ENCODE measurements at regions not wholly inside any gene's neighbourhood (a gene's known extent, or its start where the extent isn't known, plus 50 kb on each side); places are given as distances from the start of the nearest gene placed in this dataset.

DNA sequence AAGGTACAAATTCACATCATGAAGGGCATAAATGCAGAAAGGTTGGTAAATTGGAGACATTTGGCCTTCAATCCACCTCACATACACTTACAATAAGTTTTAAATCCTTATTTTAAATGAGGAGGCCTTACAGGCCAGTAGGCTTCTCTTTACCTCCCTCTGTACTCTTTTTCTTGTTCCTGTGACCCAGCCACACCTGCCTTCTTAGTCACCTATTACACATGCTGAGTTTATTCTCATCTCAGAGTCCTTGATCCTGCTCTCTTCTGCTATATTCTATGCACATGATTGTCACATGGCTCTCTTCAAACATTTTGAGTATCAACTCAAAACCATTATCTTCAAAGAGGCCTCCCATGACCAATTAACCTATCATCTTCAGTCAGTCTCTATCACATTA, 491.5 kb downstream of the SATB2 start:
- intact Hi-C loops (cut with micrococcal nuclease; ENCODE audit: unreplicated experiment) = no loop called here
- TF ChIP-seq, protein P1, sequence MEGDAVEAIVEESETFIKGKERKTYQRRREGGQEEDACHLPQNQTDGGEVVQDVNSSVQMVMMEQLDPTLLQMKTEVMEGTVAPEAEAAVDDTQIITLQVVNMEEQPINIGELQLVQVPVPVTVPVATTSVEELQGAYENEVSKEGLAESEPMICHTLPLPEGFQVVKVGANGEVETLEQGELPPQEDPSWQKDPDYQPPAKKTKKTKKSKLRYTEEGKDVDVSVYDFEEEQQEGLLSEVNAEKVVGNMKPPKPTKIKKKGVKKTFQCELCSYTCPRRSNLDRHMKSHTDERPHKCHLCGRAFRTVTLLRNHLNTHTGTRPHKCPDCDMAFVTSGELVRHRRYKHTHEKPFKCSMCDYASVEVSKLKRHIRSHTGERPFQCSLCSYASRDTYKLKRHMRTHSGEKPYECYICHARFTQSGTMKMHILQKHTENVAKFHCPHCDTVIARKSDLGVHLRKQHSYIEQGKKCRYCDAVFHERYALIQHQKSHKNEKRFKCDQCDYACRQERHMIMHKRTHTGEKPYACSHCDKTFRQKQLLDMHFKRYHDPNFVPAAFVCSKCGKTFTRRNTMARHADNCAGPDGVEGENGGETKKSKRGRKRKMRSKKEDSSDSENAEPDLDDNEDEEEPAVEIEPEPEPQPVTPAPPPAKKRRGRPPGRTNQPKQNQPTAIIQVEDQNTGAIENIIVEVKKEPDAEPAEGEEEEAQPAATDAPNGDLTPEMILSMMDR (conservative IDR thresholded peaks at IDR 0.05; ENCODE audit: low read depth, low read length) = no peak
- no peak for TF ChIP-seq EZH2 (IDR thresholded peaks at IDR 0.05; ENCODE audit: borderline replicate concordance, low read depth, low read length, poor library complexity, severe bottlenecking)
- CTCF ChIA-PET = no interaction called here

DNA sequence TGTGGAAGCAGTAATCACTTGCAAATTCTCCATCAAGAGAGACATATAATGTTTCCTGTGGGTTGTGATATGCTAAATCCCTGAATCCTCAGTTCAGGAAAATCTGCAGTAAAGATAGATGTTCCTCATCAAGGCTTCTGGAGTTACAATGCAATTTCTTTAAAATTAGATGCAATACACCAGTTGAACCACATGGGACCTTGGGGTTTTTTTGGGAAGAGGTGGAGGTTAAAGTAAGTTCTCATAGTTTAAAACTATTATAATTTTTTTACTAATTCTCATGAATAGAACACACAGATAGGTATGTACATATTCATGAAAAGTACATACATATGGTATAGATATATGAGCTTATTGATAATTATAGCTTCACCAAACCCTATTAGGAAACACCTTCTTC, 496.2 kb downstream of the SATB2 start:
- H3K4me1 ChIP-seq (ENCODE audit: insufficient read depth, low read length, poor library complexity, severe bottlenecking) = no peaks in the 10 kb centered on the region
- TF ChIP-seq EZH2 (IDR thresholded peaks at IDR 0.05; ENCODE audit: borderline replicate concordance, low read depth, low read length, poor library complexity, severe bottlenecking) = no peak
- TF ChIP-seq, protein P1 (conservative IDR thresholded peaks at IDR 0.05; ENCODE audit: low read depth, low read length) = no peak; the same call in 1 of the 2 replicates
- no peak overlapping the region for H3K4me3 ChIP-seq (ENCODE audit: low read depth, low read length, poor library complexity, severe bottlenecking)
- CTCF ChIA-PET = no interaction called here
- POLR2A ChIA-PET (ENCODE audit: low non-redundant PET) = no interaction called here
- no peaks in the 10 kb centered on the region for H3K9me3 ChIP-seq (ENCODE audit: low read depth, low read length, poor library complexity, severe bottlenecking)
- peaks cover 4% of the 10 kb centered on the region for H3K27me3 ChIP-seq (replicated peaks; ENCODE audit: insufficient read depth, low read depth, low read length, poor library complexity)
- DNase-seq (ENCODE audit: low spot score) = no peak
- BruUV-seq (replicated peaks) = no TSS peak
- intact Hi-C loops (cut with micrococcal nuclease; ENCODE audit: unreplicated experiment) = no loop called here
- H3K36me3 ChIP-seq (ENCODE audit: insufficient read depth, low read length, poor library complexity, severe bottlenecking) = no peaks in the 10 kb centered on the region
- no peak overlapping the region for H3K27ac ChIP-seq (ENCODE audit: low read depth, low read length, poor library complexity, severe bottlenecking)

More for the DNA sequence above, 491.5 kb downstream of the SATB2 start:
- POLR2A ChIA-PET (ENCODE audit: low non-redundant PET) = no interaction called here
- Histone ChIP-seq H3K36me3 (ENCODE audit: insufficient read depth, low read length, poor library complexity, severe bottlenecking) (no peaks in the 10 kb centered on the region), H3K27me3 (replicated peaks; ENCODE audit: insufficient read depth, low read depth, low read length, poor library complexity) (peaks cover 2% of the 10 kb centered on the region), H3K4me1 (ENCODE audit: insufficient read depth, low read length, poor library complexity, severe bottlenecking) (no peaks in the 10 kb centered on the region), H3K9me3 (ENCODE audit: low read depth, low read length, poor library complexity, severe bottlenecking) (no peaks in the 10 kb centered on the region), H3K27ac (ENCODE audit: low read depth, low read length, poor library complexity, severe bottlenecking) (no peak overlapping the region), H3K4me3 (ENCODE audit: low read depth, low read length, poor library complexity, severe bottlenecking) (no peak overlapping the region)
- no TSS peak for BruUV-seq (replicated peaks)
- no peak for DNase-seq (ENCODE audit: low spot score)

DNA sequence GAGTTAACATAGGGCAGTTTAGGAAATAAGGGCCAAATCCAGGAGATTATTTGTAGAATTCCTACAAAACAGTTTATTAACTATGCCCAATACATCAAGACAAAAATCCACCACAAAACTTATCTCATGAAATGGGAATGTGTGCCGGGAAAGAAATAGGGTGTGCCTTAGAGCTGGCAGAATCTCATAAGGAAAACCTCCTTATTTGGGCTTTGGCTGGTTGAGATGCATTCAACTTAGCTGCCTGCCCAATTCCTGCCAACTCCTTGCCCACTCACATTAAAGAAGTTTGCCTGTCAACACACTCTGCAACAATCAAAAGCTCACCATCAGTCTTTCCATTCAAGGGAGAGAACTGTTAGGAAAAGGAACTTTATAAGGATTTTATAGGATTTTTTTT, 500.6 kb downstream of the SATB2 start:
- H3K9me3 ChIP-seq (ENCODE audit: low read depth, low read length, poor library complexity, severe bottlenecking) = no peaks in the 10 kb centered on the region
- no TSS peak for BruUV-seq (replicated peaks)
- no peak overlapping the region for H3K27ac ChIP-seq (ENCODE audit: low read depth, low read length, poor library complexity, severe bottlenecking)
- TF ChIP-seq, protein P1 (conservative IDR thresholded peaks at IDR 0.05; ENCODE audit: low read depth, low read length) = no peak
- TF ChIP-seq EZH2 (IDR thresholded peaks at IDR 0.05; ENCODE audit: borderline replicate concordance, low read depth, low read length, poor library complexity, severe bottlenecking) = no peak
- intact Hi-C loops (cut with micrococcal nuclease; ENCODE audit: unreplicated experiment) = no loop called here
- H3K4me1 ChIP-seq (ENCODE audit: insufficient read depth, low read length, poor library complexity, severe bottlenecking) = no peaks in the 10 kb centered on the region
- H3K27me3 ChIP-seq (replicated peaks; ENCODE audit: insufficient read depth, low read depth, low read length, poor library complexity) = peaks cover 4% of the 10 kb centered on the region
- ChIA-PET CTCF (no interaction called here), POLR2A (ENCODE audit: low non-redundant PET) (no interaction called here)
- no peak for DNase-seq (ENCODE audit: low spot score)
- no peak overlapping the region for H3K4me3 ChIP-seq (ENCODE audit: low read depth, low read length, poor library complexity, severe bottlenecking)
- no peaks in the 10 kb centered on the region for H3K36me3 ChIP-seq (ENCODE audit: insufficient read depth, low read length, poor library complexity, severe bottlenecking)

Data from A673 (cell line).